ENCODE measurements at regions not wholly inside any gene's neighbourhood (a gene's known extent, or its start where the extent isn't known, plus 50 kb on each side); places are given as distances from the start of the nearest gene placed in this dataset.

- CTCF ChIA-PET, result no interaction called here
- no TSS peak for BruUV-seq (replicated peaks)
- Histone ChIP-seq H3K4me3 (ENCODE audit: low read depth, low read length) (no peak overlapping the region), H3K27me3 (replicated peaks; ENCODE audit: control insufficient read depth, insufficient read depth, low read length) (no peaks in the 10 kb centered on the region), H3K4me1 (peaks cover 7% of the 10 kb centered on the region; the same call in 1 of the 2 replicates), H3K36me3 (ENCODE audit: control insufficient read depth, insufficient read depth, low read length) (no peaks in the 10 kb centered on the region), H3K9me3 (peaks cover 28% of the 10 kb centered on the region)
- intact Hi-C loops (cut with micrococcal nuclease; ENCODE audit: unreplicated experiment), result no loop called here
- Mint-ChIP-seq H3K4me1 (ENCODE audit: low read depth, unreplicated experiment) (peaks cover 36% of the 10 kb centered on the region), H3K4me3 (ENCODE audit: unreplicated experiment) (no peak overlapping the region), H3K9me3 (ENCODE audit: unreplicated experiment) (peaks cover 36% of the 10 kb centered on the region), H3K27me3 (ENCODE audit: insufficient read depth, unreplicated experiment) (no peaks in the 10 kb centered on the region), H3K27ac (ENCODE audit: unreplicated experiment) (no peak overlapping the region), H3K36me3 (ENCODE audit: insufficient read depth, unreplicated experiment) (no peaks in the 10 kb centered on the region)
- no peak for DNase-seq
- no peak for TF ChIP-seq CTCF (IDR thresholded peaks at IDR 0.05; ENCODE audit: insufficient read depth in 1 of 2, low read depth in 1 of 2, low read length in 1 of 2, severe bottlenecking in 1 of 2, unreplicated experiment in 1 of 2)
- POLR2A ChIA-PET, result no interaction called here
These were observed 62.6 kb upstream of the RESF1 start for GRCh38 chr12:31896514-31897039.

- Mint-ChIP-seq H3K4me1 (ENCODE audit: low read depth, unreplicated experiment) (peaks cover 36% of the 10 kb centered on the region), H3K36me3 (ENCODE audit: insufficient read depth, unreplicated experiment) (no peaks in the 10 kb centered on the region), H3K27ac (ENCODE audit: unreplicated experiment) (no peak overlapping the region), H3K9me3 (ENCODE audit: unreplicated experiment) (peaks cover 36% of the 10 kb centered on the region), H3K27me3 (ENCODE audit: insufficient read depth, unreplicated experiment) (no peaks in the 10 kb centered on the region), H3K4me3 (ENCODE audit: unreplicated experiment) (no peak overlapping the region)
- intact Hi-C loops (cut with micrococcal nuclease; ENCODE audit: unreplicated experiment), result no loop called here
- Histone ChIP-seq H3K9me3 (peaks cover 28% of the 10 kb centered on the region), H3K36me3 (ENCODE audit: control insufficient read depth, insufficient read depth, low read length) (no peaks in the 10 kb centered on the region), H3K27me3 (replicated peaks; ENCODE audit: control insufficient read depth, insufficient read depth, low read length) (no peaks in the 10 kb centered on the region), H3K4me3 (ENCODE audit: low read depth, low read length) (no peak overlapping the region), H3K4me1 (peaks cover 8% of the 10 kb centered on the region; the same call in 1 of the 2 replicates)
- TF ChIP-seq CTCF (IDR thresholded peaks at IDR 0.05; ENCODE audit: insufficient read depth in 1 of 2, low read depth in 1 of 2, low read length in 1 of 2, severe bottlenecking in 1 of 2, unreplicated experiment in 1 of 2), result no peak
- no TSS peak for BruUV-seq (replicated peaks)
- ChIA-PET CTCF (no interaction called here), POLR2A (no interaction called here)
- DNase-seq, result no peak
These were observed 63.6 kb upstream of the RESF1 start for GRCh38 chr12:31895449-31896150.

GRCh38 chr12:31890295-31891285 is 68.6 kb upstream of the RESF1 start:
- peaks cover 6% of the 10 kb centered on the region for H3K4me1 Mint-ChIP-seq (ENCODE audit: low read depth, unreplicated experiment)
- no peak for TF ChIP-seq CTCF (IDR thresholded peaks at IDR 0.05; ENCODE audit: insufficient read depth in 1 of 2, low read depth in 1 of 2, low read length in 1 of 2, severe bottlenecking in 1 of 2, unreplicated experiment in 1 of 2)
- no TSS peak for BruUV-seq (replicated peaks)
- ChIA-PET CTCF (interaction anchor here (0.5 kb wide), 1 partner anchor 500 kb away, joined by 3 read pairs; no protein-coding TSS in a partner anchor), POLR2A (no interaction called here)
- Histone ChIP-seq H3K9me3 (peaks cover 31% of the 10 kb centered on the region), H3K36me3 (ENCODE audit: control insufficient read depth, insufficient read depth, low read length) (no peaks in the 10 kb centered on the region), H3K4me3 (ENCODE audit: low read depth, low read length) (no peak overlapping the region), H3K27me3 (replicated peaks; ENCODE audit: control insufficient read depth, insufficient read depth, low read length) (no peaks in the 10 kb centered on the region), H3K4me1 (peaks cover 3% of the 10 kb centered on the region; the same call in 1 of the 2 replicates)
- no peak overlapping the region for H3K4me3 Mint-ChIP-seq (ENCODE audit: unreplicated experiment)
- no peak overlapping the region for H3K27ac Mint-ChIP-seq (ENCODE audit: unreplicated experiment)
- no peak for DNase-seq
- no peaks in the 10 kb centered on the region for H3K27me3 Mint-ChIP-seq (ENCODE audit: insufficient read depth, unreplicated experiment)
- H3K9me3 Mint-ChIP-seq (ENCODE audit: unreplicated experiment), result peaks cover 29% of the 10 kb centered on the region
- intact Hi-C loops (cut with micrococcal nuclease; ENCODE audit: unreplicated experiment), result no loop called here
- no peaks in the 10 kb centered on the region for H3K36me3 Mint-ChIP-seq (ENCODE audit: insufficient read depth, unreplicated experiment)
